ENCODE measurements at regions not wholly inside any gene's neighbourhood (a gene's known extent, or its start where the extent isn't known, plus 50 kb on each side); places are given as distances from the start of the nearest gene placed in this dataset.

GRCh38 chr11:46180736-46181135, 59.5 kb upstream of the PHF21A start:
- no peak for TF ChIP-seq CTCF (IDR thresholded peaks at IDR 0.05; ENCODE audit: low read length)
- TF ChIP-seq EZH2phosphoT487 (IDR thresholded peaks at IDR 0.05; ENCODE audit: low read length) = no peak
- no peak for TF ChIP-seq EZH2 (optimal IDR thresholded peaks at IDR 0.05; ENCODE audit: low read depth, low read length)
